NCI-H2171 treated with DMSO at 0.1 percent for 48 hours (cell line): ENCODE measurements at regions not wholly inside any gene's neighbourhood (a gene's known extent, or its start where the extent isn't known, plus 50 kb on each side); places are given as distances from the start of the nearest gene placed in this dataset.

Source experiments
- DNase-seq: peaks from one replicate; lab custom pipeline; 2025; lab: John Stamatoyannopoulos, UW

- DNase-seq, result no peak
Observed at GRCh38 chr12:84676787-84677186, 235.8 kb downstream of the SLC6A15 start.

GRCh38 chr12:84661786-84662185, 250.8 kb downstream of the SLC6A15 start:
- DNase-seq, result no peak

GRCh38 chr12:84660139-84660538, 252.5 kb downstream of the SLC6A15 start:
- DNase-seq, result no peak

- peak; percentile 20 for DNase-seq
Observed at GRCh38 chr12:84658877-84659276, 253.7 kb downstream of the SLC6A15 start.

- no peak for DNase-seq
Observed at GRCh38 chr12:84656705-84657104, 255.9 kb downstream of the SLC6A15 start.

- no peak for DNase-seq
Observed at GRCh38 chr12:84653482-84653881, 259.1 kb downstream of the SLC6A15 start.

- no peak for DNase-seq
Observed at GRCh38 chr12:84648425-84648824, 264.2 kb downstream of the SLC6A15 start.

GRCh38 chr12:84644908-84645307, 267.7 kb downstream of the SLC6A15 start:
- peak; percentile 88 for DNase-seq

GRCh38 chr12:84643993-84644392, 268.6 kb downstream of the SLC6A15 start:
- peak; percentile 95 for DNase-seq

GRCh38 chr12:84641940-84642545, 270.6 kb downstream of the SLC6A15 start:
- DNase-seq, result peak; percentile 98

GRCh38 chr12:84638811-84639368, 273.7 kb downstream of the SLC6A15 start:
- no peak for DNase-seq

GRCh38 chr12:84637926-84638325, 274.7 kb downstream of the SLC6A15 start:
- DNase-seq, result no peak

- no peak for DNase-seq
Observed at GRCh38 chr12:84636801-84637290, 275.8 kb downstream of the SLC6A15 start.

GRCh38 chr12:84634526-84634925, 278.1 kb downstream of the SLC6A15 start:
- no peak for DNase-seq

GRCh38 chr12:84632556-84632955, 280.0 kb downstream of the SLC6A15 start:
- DNase-seq, result no peak

- DNase-seq, result no peak
Observed at GRCh38 chr12:84631020-84631419, 281.6 kb downstream of the SLC6A15 start.

- DNase-seq, result no peak
Observed at GRCh38 chr12:84627593-84627992, 285.0 kb downstream of the SLC6A15 start.

- DNase-seq, result no peak
Observed at GRCh38 chr12:84624601-84625000, 288.0 kb downstream of the SLC6A15 start.

- peak; percentile 32 for DNase-seq
Observed at GRCh38 chr12:84619053-84619571, 293.5 kb downstream of the SLC6A15 start.

- no peak for DNase-seq
Observed at GRCh38 chr12:84607170-84607819, 305.3 kb downstream of the SLC6A15 start.

- no peak for DNase-seq
Observed at GRCh38 chr12:84605983-84606382, 306.6 kb downstream of the SLC6A15 start.

- no peak for DNase-seq
Observed at GRCh38 chr12:84604551-84604950, 308.0 kb downstream of the SLC6A15 start.
